Dedifferentiated amniotic fluid mesenchymal stem cell (primary cell): ENCODE measurements at regions not wholly inside any gene's neighbourhood (a gene's known extent, or its start where the extent isn't known, plus 50 kb on each side); places are given as distances from the start of the nearest gene placed in this dataset.
A peak's percentile ranks its signal among the peaks of the same experiment; 100 is the strongest.
"Not testable (repeated sequence)": the region's sequence is repeated elsewhere in the genome, so short reads cannot be mapped to it uniquely, and the experiment has no call there.

Experiments
- DNase-seq: peaks from one replicate; pipeline ENCODE4 v3.0.0-alpha.2; 2016; ENCODE audit errors: extremely low spot score

- DNase-seq = no peak
Measured at GRCh38 chr2:192558637-192559036, 363.9 kb upstream of the TMEFF2 start.

DNA sequence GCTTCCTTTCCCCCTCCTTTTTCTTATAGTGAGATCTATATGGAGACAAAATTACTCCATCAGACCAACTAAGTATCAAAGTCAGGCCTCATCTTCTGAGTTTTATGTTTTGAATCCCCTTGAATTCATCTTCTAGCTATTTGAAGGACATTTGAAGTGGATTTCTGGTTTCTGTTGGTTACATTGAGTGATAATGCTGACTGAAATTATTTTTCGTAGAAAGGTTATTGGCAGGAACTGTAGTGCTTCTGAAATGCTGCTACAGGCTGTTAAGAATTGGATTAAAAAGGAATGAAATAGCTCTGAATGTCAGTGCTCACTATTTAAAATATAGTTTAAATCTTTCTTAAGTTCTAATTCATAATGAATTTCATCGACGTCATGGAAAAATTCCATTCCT, 361.0 kb upstream of the TMEFF2 start:
- no peak for DNase-seq

GRCh38 chr2:192551760-192552159, 357.0 kb upstream of the TMEFF2 start:
- no peak for DNase-seq

- no peak for DNase-seq
Measured at GRCh38 chr2:192546565-192546964, 351.8 kb upstream of the TMEFF2 start.

DNA sequence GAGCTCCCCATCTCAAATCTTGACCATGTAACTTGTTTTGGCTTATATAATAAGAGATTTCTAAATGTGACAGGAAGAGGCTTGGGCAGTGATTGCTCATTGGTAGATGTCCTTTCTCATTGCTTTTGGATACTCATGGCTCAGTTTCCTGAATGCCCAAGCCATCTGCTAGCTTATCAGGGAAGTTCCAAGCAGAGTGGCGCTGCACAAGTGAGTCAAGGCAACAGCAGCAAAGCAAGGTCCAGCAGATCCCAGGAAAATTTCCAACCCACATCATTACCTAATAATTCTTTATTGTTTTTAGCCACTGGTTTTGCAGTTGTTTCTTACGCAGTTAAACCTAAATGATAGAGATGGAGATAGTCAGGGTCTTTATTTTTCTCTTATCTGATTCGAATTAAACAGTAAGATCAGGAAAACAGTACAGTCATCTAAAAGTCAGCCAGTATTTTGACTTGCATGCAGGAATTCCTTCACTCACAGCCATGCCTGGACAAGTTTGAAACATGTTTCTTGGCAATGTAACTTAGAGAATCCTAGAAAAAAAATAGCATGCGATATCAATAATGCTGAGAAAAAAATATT, 349.7 kb upstream of the TMEFF2 start:
- DNase-seq = peak; percentile 21

DNA sequence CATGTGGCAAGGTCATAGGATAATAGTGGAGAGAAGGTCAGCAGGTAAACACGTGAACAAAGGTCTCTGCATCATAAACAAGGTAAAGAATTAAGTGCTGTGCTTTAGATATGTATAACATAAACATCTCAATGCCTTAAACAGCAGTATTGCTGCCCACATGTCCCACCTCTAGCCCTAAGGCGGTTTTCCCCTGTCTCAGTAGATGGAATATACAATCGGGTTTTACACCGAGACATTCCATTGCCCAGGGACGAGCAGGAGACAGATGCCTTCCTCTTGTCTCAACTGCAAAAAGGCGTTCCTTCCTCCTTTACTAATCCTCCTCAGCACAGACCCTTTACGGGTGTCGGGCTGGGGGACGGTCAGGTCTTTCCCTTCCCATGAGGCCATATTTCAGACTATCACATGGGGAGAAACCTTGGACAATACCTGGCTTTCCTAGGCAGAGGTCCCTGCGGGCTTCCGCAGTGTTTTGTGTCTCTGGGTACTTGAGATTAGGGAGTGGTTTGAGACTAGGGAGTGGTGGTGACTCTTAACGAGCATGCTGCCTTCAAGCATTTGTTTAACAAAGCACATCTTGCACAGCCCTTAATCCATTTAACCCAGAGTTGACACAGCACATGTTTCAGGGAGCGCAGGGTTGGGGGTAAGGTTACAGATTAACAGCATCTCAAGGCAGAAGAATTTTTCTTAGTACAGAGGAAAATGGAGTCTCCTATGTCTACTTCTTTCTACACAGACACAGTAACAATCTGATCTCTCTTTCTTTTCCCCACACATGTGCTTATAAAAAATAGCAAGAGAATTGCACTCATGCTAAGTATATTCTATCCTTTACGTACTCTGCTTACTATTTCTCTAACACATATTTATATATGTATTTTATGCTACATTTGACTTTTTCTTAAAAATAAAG, 347.7 kb upstream of the TMEFF2 start:
- DNase-seq = not testable (repeated sequence)

GRCh38 chr2:192539306-192539705, 344.6 kb upstream of the TMEFF2 start:
- no peak for DNase-seq

GRCh38 chr2:192536922-192537624, 342.3 kb upstream of the TMEFF2 start:
- DNase-seq = no peak

- DNase-seq = no peak
Measured at GRCh38 chr2:192535956-192536921, 341.5 kb upstream of the TMEFF2 start.

DNA sequence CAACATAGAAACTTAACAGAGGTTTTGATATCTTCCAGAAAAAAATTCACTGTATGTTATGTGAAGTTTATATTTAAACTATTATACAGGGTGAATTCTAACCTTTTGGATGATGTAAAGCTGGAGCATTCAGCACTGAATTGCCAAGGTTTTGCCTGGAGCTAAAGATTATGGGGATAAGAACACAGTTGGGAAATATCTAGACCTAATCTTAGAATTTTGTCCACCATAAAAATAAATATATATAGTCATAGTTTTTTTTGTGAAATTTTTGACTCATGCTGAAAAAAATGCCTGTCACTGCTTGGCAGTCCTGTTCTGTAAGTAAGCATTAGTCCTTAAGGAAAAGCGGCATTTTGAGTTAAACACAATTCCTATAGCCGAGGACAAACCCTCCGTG, 339.3 kb upstream of the TMEFF2 start:
- DNase-seq = peak; percentile 68

- DNase-seq = not testable (repeated sequence)
Measured at GRCh38 chr2:192524642-192525251, 330.0 kb upstream of the TMEFF2 start.

- not testable (repeated sequence) for DNase-seq
Measured at GRCh38 chr2:192524214-192524613, 329.5 kb upstream of the TMEFF2 start.

- DNase-seq = no peak
Measured at GRCh38 chr2:192515937-192516336, 321.2 kb upstream of the TMEFF2 start.

DNA sequence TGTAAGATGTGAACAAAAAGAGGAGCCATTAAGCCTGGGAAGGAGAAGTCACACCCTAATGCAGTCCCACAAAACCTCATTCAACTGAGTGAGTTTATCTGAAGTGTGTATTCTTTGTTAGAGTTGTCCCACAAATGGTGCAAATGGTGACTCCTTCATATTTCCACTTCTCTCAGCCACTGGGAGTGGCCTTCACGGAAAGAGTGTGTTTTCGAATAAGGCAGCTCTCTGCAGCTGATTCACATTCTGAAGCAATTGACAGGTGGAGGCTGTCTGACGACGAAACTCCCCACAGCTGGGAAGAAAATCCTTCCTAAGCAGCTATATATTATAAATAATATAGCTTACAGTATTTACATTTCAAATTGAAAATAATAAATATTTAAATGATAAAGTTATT, 318.8 kb upstream of the TMEFF2 start:
- no peak for DNase-seq

DNA sequence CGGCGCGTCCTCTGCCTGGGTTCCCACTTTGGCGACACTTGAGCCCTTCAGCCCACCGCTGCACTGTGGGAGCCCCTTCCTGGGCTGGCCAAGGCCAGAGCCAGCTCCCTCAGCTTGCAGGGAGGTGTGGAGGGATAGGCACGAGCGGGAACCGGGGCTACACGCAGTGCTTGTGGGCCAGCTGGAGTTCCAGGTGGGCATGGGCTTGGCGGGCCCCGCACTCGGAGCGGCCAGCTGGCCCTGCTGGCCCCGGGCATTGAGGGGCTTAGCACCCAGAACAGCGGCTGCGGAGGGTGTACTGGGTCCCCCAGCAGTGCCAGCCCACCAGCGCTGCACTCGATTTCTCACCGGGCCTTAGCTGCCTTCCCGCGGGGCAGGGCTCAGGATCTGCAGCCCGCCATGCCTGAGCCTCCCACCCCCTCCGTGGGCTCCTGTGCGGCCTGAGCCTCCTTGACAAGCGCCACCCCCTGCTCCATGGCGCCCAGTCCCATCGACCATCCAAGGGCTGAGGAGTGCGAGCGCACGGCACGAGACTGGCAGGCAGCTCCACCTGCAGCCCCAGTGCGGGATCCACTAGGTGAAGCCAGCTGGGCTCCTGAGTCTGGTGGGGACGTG, 313.2 kb upstream of the TMEFF2 start:
- not testable (repeated sequence) for DNase-seq

- peak; percentile 82 for DNase-seq
Measured at GRCh38 chr2:192500550-192501200, 305.9 kb upstream of the TMEFF2 start.

DNA sequence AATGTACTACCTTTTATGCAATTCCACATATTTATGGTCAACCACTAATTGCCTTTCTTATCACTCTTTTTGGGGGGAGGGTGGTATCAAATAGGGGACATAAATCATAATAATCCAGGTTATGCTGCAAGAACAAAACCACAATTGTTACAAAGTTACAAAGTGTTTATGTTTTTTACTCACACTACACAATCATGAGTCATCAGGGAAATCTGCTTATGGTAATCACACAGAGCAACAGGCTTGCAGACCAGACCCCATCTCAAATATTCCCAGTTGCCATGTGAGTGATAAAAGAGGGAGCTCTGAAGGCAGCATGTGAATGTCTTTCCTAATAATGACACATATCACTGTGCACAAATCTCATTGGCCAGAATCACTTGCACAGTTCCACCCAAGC, 304.7 kb upstream of the TMEFF2 start:
- no peak for DNase-seq

DNA sequence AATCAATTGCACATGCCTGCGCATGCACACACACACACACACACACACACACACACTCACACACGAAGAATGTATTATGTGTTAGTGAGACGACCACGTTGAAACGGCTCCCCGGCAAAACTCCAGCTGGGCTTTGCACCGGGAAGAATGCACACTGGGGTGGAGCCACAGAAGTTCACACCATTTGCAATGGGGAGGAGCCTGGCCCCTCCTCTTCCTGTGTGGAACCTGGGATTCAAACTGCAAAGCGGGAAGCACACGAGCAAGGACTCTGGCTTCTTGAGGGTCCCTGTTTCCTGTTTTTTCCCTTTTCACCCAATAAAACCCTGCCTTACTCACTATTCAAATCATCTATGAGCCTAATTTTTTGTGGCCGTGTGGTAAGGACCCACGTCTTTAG, 304.0 kb upstream of the TMEFF2 start:
- no peak for DNase-seq

- not testable (repeated sequence) for DNase-seq
Measured at GRCh38 chr2:192488158-192488557, 293.4 kb upstream of the TMEFF2 start.

DNA sequence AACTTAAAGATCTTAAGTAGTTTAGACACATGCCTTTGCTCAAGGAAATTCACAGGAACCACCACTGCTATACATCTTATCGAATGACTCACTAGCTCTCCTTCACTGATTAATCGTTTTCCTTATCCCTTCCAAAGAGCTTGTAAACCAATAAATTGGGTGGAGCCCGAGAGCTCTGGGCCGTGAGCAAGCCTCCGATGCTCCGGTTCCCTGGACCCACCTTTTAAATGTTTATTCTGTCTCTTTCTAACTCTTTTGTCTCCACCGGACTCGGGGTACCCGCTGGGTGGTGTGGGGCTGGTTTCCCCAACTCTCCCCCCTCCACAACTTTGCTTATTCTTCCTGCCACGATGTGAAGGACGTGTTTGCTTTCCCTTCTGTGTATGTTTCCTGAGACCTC, 292.9 kb upstream of the TMEFF2 start:
- DNase-seq = no peak
